Esophagus squamous epithelium (tissue), 5 donors: ENCODE measurements at regions not wholly inside any gene's neighbourhood (a gene's known extent, or its start where the extent isn't known, plus 50 kb on each side); places are given as distances from the start of the nearest gene placed in this dataset.

Experiments used
- DNase-seq: peaks from one replicate; lab custom pipeline; 2025; lab: John Stamatoyannopoulos, UW
- H3K27ac ChIP-seq, 4 donors: fragments of 200-600 bp; sonication (generic); one replicate each; pipeline ENCODE4 v1.5.1; 2016 to 2019; ENCODE audit warnings: mild to moderate bottlenecking in 1 of 4
- H3K27me3 ChIP-seq, 4 donors: fragments of 200-600 bp; sonication (generic); 1 replicate in 3 of 4; 2 replicates in 1 of 4; pipeline versions ENCODE4 v1.5.1 to v1.6.0; 2017 to 2021; ENCODE audit warnings: antibody characterized with exemption in 1 of 4
- H3K36me3 ChIP-seq, 3 donors: fragments of 200-600 bp; sonication (generic); one replicate each; pipeline ENCODE4 v1.5.1; 2016 to 2019
- H3K4me1 ChIP-seq, 3 donors: fragments of 200-600 bp; sonication (generic); one replicate each; pipeline ENCODE4 v1.5.1; 2017 to 2019
- H3K4me3 ChIP-seq, 4 donors: fragments of 200-600 bp; sonication (generic); 1 replicate in 3 of 4; 2 replicates in 1 of 4; pipeline ENCODE4 v1.5.1; 2016 to 2019; ENCODE audit warnings: mild to moderate bottlenecking in 2 of 4, moderate library complexity in 1 of 4
- H3K9me3 ChIP-seq, 3 donors: fragments of 200-600 bp; sonication (generic); one replicate each; pipeline ENCODE4 v1.5.1; 2016 to 2019
- CTCF ChIP-seq, 6 experiments: fragments of 450-650 bp in 4 of 6; fragments of 200-600 bp in 2 of 6; sonication (generic) in 2 of 6; IDR thresholded peaks; one replicate each; pipeline ENCODE4 v1.5.1; 2016 to 2019; ENCODE audit warnings: antibody characterized with exemption in 6 of 6, mild to moderate bottlenecking in 4 of 6, moderate library complexity in 4 of 6
- POLR2A ChIP-seq, 4 donors: fragments of 450-650 bp; IDR thresholded peaks; one replicate each; pipeline ENCODE4 v1.6.1; 2017; ENCODE audit warnings: antibody characterized with exemption in 4 of 4, mild to moderate bottlenecking in 4 of 4, moderate library complexity in 3 of 4
- WGBS, 2 donors: methylation state at CpG; one replicate each; pipeline ENCODE4 v1.1.5; 2018; 5-methylcytosine and 5-hydroxymethylcytosine counted together
- intact Hi-C: fragments of 100-400 bp; cut with DNase I; formaldehyde crosslinking; loops from one replicate; pipeline ENCODE4 v1.15.0; 2022
- donor health status: DM: yes; HTN: yes; CAD: no.

- intact Hi-C loops: no loop called here
- no peak for DNase-seq
- Histone ChIP-seq H3K36me3 (no peaks in the 10 kb centered on the region), H3K27ac (no peak overlapping the region), H3K4me1 (no peaks in the 10 kb centered on the region), H3K27me3 (no peaks in the 10 kb centered on the region), H3K9me3 (no peaks in the 10 kb centered on the region), H3K4me3 (no peak overlapping the region)
- 70 to 77% methylated on average over 7 of the region's 7 CpGs for WGBS, 2 donors
- TF ChIP-seq CTCF (IDR thresholded peaks at IDR 0.05): no peak
- no peak for TF ChIP-seq POLR2A (IDR thresholded peaks at IDR 0.05)
Measured at GRCh38 chr4:108466936-108467902, 153.2 kb upstream of the RPL34 start.

- H3K27ac ChIP-seq: no peak overlapping the region
- no peaks in the 10 kb centered on the region for H3K36me3 ChIP-seq
- no peak overlapping the region for H3K4me3 ChIP-seq
- TF ChIP-seq CTCF (IDR thresholded peaks at IDR 0.05): no peak
- TF ChIP-seq POLR2A (IDR thresholded peaks at IDR 0.05): no peak
- no peaks in the 10 kb centered on the region for H3K27me3 ChIP-seq
- H3K9me3 ChIP-seq: no peaks in the 10 kb centered on the region
- 65 to 84% methylated on average over 9 of the region's 9 CpGs for WGBS, 2 donors
- DNase-seq: no peak
- no peaks in the 10 kb centered on the region for H3K4me1 ChIP-seq
- intact Hi-C loops: no loop called here
Measured at GRCh38 chr4:108465886-108466500, 154.4 kb upstream of the RPL34 start.

- no peak for DNase-seq
- Histone ChIP-seq H3K27me3 (no peaks in the 10 kb centered on the region), H3K9me3 (no peaks in the 10 kb centered on the region), H3K27ac (no peak overlapping the region), H3K4me3 (no peak overlapping the region), H3K4me1 (no peaks in the 10 kb centered on the region), H3K36me3 (no peaks in the 10 kb centered on the region)
- intact Hi-C loops: no loop called here
- TF ChIP-seq POLR2A (IDR thresholded peaks at IDR 0.05): no peak
- TF ChIP-seq CTCF (IDR thresholded peaks at IDR 0.05): no peak
- WGBS, 2 donors: 48 to 57% methylated on average over 2 of the region's 2 CpGs
Measured at GRCh38 chr4:108458681-108459080, 161.7 kb upstream of the RPL34 start.

GRCh38 chr4:108454227-108454626 lies 166.1 kb upstream of the RPL34 start:
- no peaks in the 10 kb centered on the region for H3K9me3 ChIP-seq
- DNase-seq: no peak
- intact Hi-C loops: no loop called here
- no peak overlapping the region for H3K27ac ChIP-seq
- TF ChIP-seq CTCF (IDR thresholded peaks at IDR 0.05) (no peak), POLR2A (IDR thresholded peaks at IDR 0.05) (no peak)
- 38 to 42% methylated on average over 2 of the region's 2 CpGs for WGBS, 2 donors
- H3K4me1 ChIP-seq: no peaks in the 10 kb centered on the region
- H3K4me3 ChIP-seq: no peak overlapping the region
- H3K36me3 ChIP-seq: no peaks in the 10 kb centered on the region
- H3K27me3 ChIP-seq: no peaks in the 10 kb centered on the region

GRCh38 chr4:108453366-108453765 lies 167.0 kb upstream of the RPL34 start:
- Histone ChIP-seq H3K9me3 (no peaks in the 10 kb centered on the region), H3K4me3 (no peak overlapping the region), H3K4me1 (no peaks in the 10 kb centered on the region), H3K36me3 (no peaks in the 10 kb centered on the region), H3K27me3 (no peaks in the 10 kb centered on the region), H3K27ac (no peak overlapping the region)
- WGBS, 2 donors: 51 to 72% methylated on average over 3 to 4 of the region's 4 CpGs
- DNase-seq: no peak
- intact Hi-C loops: no loop called here
- TF ChIP-seq CTCF (IDR thresholded peaks at IDR 0.05): no peak
- no peak for TF ChIP-seq POLR2A (IDR thresholded peaks at IDR 0.05)
